C4-2B (cell line): ENCODE measurements at regions not wholly inside any gene's neighbourhood (a gene's known extent, or its start where the extent isn't known, plus 50 kb on each side); places are given as distances from the start of the nearest gene placed in this dataset.

ENCODE experiments used
- H3K27ac ChIP-seq: fragments of 450-650 bp; 2 replicates; pipeline ENCODE4 v1.5.1; 2017
- ZFX ChIP-seq: fragments of 450-650 bp; IDR thresholded peaks from 2 replicates; pipeline ENCODE4 v1.6.1; 2017
- TF ChIP-seq, protein P1 (sequence below): fragments of 450-650 bp; conservative IDR thresholded peaks from 2 replicates; pipeline ENCODE4 v1.5.1; 2017; ENCODE audit warnings: mild to moderate bottlenecking

DNA sequence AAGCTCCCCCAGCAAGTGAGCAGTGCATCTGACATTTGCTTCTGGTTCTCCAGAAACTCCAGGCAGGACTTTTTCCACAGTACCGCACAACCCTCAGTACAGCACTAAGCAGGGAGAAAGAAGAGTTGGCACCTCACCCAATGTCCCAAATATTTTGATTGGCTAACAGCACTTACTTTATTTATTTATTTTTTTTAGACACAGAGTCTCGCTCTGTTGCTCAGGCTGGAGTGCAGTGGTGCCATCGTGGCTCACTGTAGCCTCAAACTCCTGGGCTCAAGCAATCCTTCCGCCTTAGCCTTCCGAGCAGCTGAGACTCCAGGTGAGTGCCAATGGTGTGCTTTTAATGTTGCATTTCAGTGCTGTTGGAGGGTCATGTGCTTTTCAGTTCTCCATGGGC is 200.3 kb upstream of the ZMIZ1 start:
- H3K27ac ChIP-seq, result no peak overlapping the region
- no peak for TF ChIP-seq ZFX
- TF ChIP-seq, protein P1, sequence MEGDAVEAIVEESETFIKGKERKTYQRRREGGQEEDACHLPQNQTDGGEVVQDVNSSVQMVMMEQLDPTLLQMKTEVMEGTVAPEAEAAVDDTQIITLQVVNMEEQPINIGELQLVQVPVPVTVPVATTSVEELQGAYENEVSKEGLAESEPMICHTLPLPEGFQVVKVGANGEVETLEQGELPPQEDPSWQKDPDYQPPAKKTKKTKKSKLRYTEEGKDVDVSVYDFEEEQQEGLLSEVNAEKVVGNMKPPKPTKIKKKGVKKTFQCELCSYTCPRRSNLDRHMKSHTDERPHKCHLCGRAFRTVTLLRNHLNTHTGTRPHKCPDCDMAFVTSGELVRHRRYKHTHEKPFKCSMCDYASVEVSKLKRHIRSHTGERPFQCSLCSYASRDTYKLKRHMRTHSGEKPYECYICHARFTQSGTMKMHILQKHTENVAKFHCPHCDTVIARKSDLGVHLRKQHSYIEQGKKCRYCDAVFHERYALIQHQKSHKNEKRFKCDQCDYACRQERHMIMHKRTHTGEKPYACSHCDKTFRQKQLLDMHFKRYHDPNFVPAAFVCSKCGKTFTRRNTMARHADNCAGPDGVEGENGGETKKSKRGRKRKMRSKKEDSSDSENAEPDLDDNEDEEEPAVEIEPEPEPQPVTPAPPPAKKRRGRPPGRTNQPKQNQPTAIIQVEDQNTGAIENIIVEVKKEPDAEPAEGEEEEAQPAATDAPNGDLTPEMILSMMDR, result no peak

DNA sequence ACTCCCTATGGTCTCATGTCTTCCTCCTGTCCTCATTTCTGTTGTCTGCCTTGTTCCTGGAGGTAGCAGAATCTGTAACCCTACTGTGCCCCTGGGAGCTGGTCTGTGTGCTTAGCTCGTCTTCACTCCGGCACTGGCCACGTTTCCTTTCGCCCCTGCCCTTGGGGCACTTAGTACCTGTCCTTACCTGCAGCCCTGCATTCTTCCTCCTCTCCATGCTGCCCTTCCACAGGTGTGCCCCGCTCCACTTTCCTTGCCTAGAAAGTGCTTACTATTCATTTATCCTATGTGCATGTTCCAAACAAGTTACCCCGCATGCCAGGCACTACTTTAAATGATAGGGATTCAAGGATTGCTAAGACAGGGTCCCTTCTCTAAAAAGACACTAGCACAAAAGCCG is 199.9 kb upstream of the ZMIZ1 start:
- no peak overlapping the region for H3K27ac ChIP-seq
- TF ChIP-seq, protein P1, result no peak
- no peak for TF ChIP-seq ZFX

DNA sequence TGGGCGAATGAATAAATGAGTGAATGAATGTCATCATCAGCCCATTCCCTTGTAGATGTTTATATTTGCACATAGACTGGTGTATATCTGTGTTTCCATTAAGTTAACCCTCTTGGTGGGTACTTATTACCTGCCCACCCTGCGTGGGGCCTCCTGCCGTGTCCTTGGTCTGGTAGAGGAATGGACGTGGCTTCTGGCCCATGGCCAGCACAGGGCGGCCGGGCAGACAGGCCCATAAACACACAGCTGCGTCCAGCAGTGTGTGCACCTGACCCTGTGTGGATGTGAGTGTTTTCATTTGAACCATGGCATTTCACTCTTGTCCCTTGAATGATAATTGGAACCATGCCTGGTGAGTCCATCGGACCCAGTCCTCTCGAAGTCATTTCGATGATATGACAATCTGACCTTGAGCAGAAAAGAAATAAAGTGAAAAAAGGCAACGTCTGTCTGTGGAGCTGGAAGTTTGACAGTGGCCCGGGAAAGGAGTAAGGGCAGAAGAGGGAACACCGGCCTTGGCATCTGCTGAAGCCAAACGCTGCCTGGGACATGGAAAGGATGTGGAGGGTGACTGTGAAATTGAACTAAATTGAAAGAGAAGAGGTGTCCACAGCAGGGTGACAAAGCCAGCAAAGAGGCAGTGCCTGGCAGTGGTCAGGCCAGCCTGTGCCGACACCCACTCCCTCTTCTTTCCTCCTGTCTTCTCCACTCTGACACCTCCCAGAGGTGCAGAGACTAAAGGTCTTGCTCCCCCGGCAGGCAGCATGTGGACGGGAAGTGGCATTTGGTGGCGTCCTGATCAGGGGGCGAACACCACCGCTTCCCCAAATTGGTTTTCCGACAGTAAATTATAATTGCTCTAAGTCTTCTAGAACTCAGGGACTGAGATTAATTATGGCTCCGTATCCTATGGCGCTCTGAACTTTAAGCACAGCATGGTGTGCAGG is 199.0 kb upstream of the ZMIZ1 start:
- no peak overlapping the region for H3K27ac ChIP-seq
- TF ChIP-seq ZFX, result no peak
- TF ChIP-seq, protein P1, result no peak

DNA sequence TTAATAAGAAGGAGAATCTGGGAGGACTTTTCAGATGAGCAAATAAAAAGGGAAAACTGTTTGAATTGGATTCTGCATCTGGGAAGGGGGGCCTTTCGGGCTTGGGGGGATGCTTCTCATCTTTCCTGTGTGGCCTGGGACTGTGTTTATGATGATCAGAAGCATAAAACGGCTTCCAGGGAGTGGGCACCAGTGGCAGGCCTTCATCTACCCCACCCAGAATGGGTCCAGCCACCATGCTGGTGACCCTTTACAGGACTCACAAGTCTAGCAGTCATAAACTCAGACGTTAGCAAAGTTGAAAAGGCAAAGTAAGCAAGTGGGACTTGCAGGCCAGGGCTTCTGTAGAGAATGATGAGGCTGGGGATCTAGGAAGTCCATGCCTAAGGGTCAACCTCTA is 198.3 kb upstream of the ZMIZ1 start:
- TF ChIP-seq, protein P1, result no peak
- TF ChIP-seq ZFX, result no peak
- H3K27ac ChIP-seq, result no peak overlapping the region

DNA sequence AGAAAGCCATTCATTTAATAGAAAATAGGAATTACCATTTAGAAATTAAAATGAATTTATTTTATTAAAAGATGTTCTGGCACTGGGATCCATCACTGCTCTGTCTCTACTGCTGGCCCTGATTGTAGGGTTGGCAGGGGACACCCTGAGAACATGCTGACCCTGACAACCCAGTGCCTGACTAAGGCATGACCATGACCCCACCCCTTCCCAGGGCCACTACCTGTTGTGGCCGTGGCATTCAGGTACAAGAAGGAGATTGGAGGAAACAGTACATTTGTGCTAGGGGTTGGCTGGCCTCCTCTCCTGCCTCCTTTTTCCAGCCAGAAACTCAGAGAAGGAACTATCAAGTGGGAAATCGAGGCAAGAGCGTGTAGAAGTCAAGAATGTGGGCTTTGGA is 197.0 kb upstream of the ZMIZ1 start:
- no peak overlapping the region for H3K27ac ChIP-seq
- no peak for TF ChIP-seq ZFX
- TF ChIP-seq, protein P1, result no peak

DNA sequence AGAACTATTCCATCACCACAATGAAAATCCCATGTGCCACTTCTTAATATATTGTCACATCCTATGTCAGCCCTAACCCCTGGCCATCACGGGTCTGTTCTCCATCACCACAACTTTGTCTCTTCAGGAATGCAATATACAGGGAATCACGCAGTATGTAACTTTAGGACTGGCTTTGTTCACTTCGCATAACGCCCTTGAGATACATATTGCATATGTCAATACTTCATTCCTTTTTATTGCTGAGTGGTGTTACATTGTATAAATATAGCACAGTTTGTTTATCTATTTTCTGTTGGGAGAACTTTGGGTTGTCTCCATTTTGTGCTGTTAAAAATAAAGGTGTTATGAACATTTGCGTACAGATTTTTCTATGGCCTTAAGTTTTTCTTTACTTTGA is 195.4 kb upstream of the ZMIZ1 start:
- TF ChIP-seq, protein P1, result no peak
- no peak for TF ChIP-seq ZFX
- H3K27ac ChIP-seq, result no peak overlapping the region

DNA sequence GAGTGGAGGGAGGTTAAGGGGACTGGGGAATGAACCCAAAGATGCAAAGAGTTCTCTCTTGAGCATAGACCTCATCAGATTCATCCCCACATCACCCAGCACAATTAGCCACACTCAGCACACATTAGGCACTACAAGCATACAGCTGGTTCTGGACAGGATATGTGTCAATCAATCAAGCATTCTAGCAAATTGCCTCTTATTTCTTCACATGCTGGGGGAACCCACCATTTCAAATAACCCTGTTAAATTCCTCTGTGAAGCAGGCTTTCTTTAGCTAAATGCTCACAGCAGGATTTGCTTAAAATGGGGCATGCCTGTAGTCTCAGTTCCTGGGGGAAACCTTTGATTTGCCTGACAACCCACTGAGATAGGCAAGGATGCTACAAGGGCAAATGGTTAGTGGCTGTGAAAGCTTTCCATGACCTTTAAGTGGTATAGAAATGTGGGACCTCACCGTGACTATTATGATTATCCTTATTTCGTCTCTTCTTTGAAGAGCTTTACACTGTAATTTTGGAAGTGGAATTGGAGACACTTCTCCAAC is 193.4 kb upstream of the ZMIZ1 start:
- TF ChIP-seq, protein P1, result no peak
- TF ChIP-seq ZFX, result no peak
- H3K27ac ChIP-seq, result no peak overlapping the region
